ENCODE measurements at regions not wholly inside any gene's neighbourhood (a gene's known extent, or its start where the extent isn't known, plus 50 kb on each side); places are given as distances from the start of the nearest gene placed in this dataset.
"Not testable (repeated sequence)": the region's sequence is repeated elsewhere in the genome, so short reads cannot be mapped to it uniquely, and the experiment has no call there.

DNA sequence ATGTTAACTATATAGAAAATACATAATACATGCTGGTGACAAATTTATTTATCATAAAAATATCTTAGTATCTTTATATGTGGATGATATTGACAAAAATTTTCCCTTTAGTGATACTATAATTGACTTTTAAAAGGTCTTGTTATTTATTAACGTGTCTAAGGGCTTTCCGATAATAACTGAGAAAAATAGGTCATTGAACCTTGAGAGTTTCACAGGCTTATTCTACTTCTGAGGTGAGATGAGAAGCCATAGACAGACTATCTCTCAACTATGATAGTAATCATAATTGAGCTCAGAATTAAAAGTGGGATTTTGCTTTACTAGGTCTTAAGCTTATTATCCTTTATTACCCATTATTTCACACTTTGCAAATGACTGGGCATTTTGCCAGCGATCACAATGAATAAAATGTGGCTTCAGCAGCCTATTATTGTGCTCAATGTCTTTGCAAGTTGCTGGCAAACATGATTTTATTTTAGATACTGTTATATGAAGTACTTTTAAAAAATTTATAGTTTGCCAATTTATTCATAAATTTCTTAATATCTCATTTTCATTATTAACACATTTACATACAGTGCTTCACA, 574.5 kb downstream of the ZWINT start:
- H3K4me3 ChIP-seq (ENCODE audit: low read length), result no peak overlapping the region
- TF ChIP-seq, protein P1, sequence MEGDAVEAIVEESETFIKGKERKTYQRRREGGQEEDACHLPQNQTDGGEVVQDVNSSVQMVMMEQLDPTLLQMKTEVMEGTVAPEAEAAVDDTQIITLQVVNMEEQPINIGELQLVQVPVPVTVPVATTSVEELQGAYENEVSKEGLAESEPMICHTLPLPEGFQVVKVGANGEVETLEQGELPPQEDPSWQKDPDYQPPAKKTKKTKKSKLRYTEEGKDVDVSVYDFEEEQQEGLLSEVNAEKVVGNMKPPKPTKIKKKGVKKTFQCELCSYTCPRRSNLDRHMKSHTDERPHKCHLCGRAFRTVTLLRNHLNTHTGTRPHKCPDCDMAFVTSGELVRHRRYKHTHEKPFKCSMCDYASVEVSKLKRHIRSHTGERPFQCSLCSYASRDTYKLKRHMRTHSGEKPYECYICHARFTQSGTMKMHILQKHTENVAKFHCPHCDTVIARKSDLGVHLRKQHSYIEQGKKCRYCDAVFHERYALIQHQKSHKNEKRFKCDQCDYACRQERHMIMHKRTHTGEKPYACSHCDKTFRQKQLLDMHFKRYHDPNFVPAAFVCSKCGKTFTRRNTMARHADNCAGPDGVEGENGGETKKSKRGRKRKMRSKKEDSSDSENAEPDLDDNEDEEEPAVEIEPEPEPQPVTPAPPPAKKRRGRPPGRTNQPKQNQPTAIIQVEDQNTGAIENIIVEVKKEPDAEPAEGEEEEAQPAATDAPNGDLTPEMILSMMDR (conservative IDR thresholded peaks at IDR 0.05; ENCODE audit: low read length), result no peak
- DNase-seq (ENCODE audit: low read depth), result no peak

DNA sequence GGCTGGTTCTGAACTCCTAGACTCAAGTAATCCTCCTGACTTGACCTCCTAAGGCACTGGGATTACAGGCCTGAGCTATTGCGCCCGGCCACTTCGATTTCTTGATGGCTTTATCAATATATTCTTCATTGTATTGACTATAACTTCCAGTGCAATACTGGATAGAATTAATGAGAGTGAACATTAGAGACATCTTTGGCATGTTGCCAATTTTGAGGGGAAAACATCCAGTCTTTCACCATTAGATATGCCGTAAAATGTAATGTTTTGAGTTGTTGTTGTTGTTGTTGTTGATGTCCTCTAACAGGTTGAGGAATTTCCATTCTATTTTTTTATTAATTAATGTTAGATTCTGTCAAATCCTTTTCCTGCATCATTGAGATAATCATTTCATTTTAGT, 578.9 kb downstream of the ZWINT start:
- TF ChIP-seq, protein P1 (conservative IDR thresholded peaks at IDR 0.05; ENCODE audit: low read length), result no peak
- H3K4me3 ChIP-seq (ENCODE audit: low read length), result no peak overlapping the region
- DNase-seq (ENCODE audit: low read depth), result no peak

DNA sequence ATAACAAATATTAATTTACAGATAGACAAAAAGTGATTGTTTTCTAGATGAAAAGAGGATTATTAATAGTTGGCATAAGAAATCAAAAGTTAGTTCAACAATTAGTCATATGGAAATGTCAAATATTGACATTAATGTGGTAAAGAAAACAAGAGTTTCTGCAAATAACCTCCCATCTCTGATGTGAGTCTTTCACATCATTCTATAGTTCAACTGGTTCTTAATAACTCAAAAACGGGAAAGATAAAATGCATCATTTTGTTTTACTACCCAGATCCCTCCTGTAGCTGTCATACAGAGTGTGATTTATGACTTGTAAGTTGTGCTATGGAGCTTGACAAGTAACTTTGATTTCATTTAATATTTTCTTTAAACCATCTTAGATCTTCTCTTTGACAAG, 594.8 kb downstream of the ZWINT start:
- TF ChIP-seq, protein P1 (conservative IDR thresholded peaks at IDR 0.05; ENCODE audit: low read length), result no peak
- H3K4me3 ChIP-seq (ENCODE audit: low read length), result no peak overlapping the region
- no peak for DNase-seq (ENCODE audit: low read depth)

DNA sequence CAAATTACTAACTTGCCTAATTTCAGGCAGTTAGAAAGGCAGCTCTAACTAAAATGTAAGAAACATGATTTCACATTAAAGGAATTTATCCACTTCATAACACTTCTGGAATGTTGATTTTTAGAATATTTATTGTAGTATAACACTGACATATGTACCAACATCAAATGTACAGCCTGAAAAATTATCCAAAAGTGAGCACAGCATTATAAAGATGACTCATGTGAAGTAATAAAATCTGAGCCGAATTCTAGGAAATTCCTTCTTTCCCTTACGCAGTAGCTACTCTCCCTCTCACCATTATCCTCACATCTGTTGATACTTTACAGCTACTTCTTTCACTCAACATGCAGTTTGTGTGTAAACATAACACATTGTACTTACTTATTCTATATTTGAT, 610.6 kb downstream of the ZWINT start:
- DNase-seq (ENCODE audit: low read depth), result no peak
- TF ChIP-seq, protein P1 (conservative IDR thresholded peaks at IDR 0.05; ENCODE audit: low read length), result no peak

DNA sequence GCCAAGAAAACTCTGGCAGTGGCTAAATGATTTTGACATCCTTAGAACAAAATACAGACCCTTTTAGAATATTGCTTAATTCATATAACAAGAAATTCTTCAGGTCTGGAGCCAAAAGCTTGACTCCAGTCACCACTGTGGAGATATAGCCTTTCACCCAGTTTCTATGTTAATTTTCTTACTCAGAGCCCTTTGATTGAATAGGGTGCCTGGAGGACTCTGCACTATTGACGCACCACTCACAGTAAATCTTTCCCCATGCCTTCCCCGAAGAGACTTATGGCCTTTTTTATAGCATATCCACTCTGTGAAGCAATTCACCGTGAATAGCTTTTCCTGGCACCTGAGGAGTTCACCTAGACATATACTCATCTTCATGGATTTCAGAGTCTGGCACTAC, 613.8 kb downstream of the ZWINT start:
- TF ChIP-seq, protein P1 (conservative IDR thresholded peaks at IDR 0.05; ENCODE audit: low read length), result no peak
- no peak for DNase-seq (ENCODE audit: low read depth)
- no peak overlapping the region for H3K4me3 ChIP-seq (ENCODE audit: low read length)

More for the DNA sequence above, 610.6 kb downstream of the ZWINT start:
- H3K4me3 ChIP-seq (ENCODE audit: low read length), result no peak overlapping the region

DNA sequence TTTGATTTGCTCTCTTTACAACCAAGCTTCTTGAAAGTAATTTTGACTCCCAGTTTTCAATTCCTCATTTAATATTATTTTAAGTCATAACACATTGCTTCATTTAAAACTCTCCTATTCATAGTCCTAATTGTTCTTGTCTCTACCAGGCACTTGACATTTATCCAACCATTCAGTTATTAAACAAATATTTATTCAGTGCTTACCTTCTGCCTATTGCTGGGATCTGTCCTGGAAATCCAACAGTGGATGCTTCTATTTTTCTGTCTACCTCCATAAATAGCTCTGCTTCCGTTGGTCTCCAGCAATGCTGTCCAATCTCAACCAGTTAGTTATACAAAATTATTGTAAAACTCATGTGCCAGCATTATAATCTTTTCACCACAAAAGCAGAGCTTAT, 615.1 kb downstream of the ZWINT start:
- H3K4me3 ChIP-seq (ENCODE audit: low read length), result no peak overlapping the region
- no peak for DNase-seq (ENCODE audit: low read depth)
- TF ChIP-seq, protein P1 (conservative IDR thresholded peaks at IDR 0.05; ENCODE audit: low read length), result no peak

DNA sequence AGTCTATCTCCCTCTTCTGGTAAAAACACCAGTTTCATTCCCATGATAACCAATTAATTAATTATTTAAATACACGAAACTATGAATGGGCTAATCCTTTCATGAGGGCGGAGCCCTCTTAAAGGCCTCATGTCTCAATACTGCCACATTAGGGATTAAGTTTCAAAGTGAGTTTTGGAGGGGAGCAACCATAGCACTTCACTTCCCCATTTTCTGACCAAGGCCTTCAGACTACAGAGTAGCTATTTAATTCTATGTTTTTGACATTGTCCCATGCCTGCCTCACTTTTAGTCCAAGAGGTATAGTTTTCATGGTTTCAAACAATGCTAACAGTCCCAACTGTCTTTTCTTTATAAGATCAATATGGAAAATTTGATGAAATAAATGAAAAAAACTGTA, 618.6 kb downstream of the ZWINT start:
- TF ChIP-seq, protein P1 (conservative IDR thresholded peaks at IDR 0.05; ENCODE audit: low read length), result no peak
- no peak overlapping the region for H3K4me3 ChIP-seq (ENCODE audit: low read length)
- DNase-seq (ENCODE audit: low read depth), result no peak

DNA sequence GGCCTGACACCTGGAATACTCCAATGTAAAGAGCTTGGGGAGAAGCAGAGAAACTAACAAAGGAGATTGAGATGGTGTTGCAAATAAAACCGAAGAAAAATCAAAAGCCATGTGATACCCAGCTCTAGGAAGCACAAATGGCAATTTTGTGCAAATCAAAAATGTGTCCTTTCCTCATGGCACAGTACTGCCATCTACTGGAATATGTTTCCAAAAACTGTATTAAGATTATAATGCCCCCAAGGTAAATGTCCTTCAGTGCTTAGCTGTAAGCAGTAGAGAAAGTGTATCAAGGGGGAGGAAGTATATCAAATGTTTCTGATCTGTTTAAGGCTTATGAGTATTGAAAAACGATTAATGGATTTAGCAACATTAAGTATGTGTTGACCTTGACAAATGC, 620.3 kb downstream of the ZWINT start:
- not testable (repeated sequence) for H3K4me3 ChIP-seq (ENCODE audit: low read length); DNase-seq (ENCODE audit: low read depth)

Data from AG10803 (cell line).